ENCODE measurements at regions not wholly inside any gene's neighbourhood (a gene's known extent, or its start where the extent isn't known, plus 50 kb on each side); places are given as distances from the start of the nearest gene placed in this dataset.

DNA sequence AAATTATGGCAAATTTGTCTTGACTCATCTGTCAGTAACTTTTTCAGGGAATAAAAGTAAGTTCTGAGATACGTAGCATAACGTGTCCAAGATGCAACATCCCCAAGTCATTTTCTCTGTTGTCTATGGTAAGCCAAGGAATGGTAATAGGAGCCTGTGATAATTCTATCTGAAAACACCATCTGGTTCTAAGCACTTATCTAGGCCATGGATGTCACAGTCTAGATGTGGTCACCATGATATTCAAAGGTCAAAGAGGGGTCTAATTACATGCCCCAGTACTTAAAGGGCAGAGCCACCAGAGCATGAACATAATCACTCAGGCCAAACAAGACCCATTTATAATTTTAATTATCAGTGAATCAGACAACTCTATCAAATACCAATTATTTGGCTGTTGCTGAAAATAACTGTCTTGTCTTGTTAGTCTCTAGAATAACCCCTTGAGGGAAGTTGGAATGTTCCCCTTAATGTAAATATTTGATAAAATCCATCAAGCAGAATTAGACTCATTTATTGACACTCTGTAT lies 225.1 kb upstream of the MPPED2 start:
- peak; percentile 56 for DNase-seq

DNA sequence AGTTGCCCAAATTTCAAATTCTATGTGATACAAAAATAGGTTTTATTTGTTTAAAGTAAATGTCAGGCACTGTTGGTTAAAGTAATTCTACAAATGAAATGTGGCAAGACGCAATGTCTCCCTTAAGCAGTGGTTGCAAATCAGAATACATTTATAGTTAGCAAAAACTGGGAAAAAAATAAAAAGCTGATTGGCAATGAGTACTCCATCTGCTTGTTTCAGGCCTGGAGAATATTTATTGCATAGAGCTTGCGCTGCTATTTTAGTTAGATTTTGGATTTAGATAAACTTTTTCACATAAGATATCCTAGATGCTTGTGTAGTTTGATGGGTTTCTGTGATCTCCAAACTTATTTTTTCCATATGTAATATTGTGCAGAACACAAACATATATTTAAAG lies 224.0 kb upstream of the MPPED2 start:
- no peak for DNase-seq

DNA sequence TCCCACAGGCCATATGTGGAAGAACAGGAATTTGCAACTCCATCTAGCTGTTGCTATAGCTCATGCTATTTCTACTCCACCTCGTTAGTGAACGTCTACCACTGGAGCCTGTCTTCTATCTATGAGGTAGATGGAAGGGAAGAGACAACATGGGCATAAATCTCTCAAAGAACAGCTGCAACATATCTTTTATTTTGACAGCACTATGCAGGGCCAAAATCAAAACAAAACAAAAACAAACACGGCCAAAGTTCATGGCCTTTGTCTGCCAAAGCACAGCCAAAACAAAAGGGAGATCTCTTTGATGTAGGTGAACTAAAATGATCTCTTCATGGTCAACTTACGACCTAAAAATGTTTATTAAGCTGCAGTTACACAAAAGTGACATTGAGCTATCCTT lies 215.2 kb upstream of the MPPED2 start:
- DNase-seq = no peak

DNA sequence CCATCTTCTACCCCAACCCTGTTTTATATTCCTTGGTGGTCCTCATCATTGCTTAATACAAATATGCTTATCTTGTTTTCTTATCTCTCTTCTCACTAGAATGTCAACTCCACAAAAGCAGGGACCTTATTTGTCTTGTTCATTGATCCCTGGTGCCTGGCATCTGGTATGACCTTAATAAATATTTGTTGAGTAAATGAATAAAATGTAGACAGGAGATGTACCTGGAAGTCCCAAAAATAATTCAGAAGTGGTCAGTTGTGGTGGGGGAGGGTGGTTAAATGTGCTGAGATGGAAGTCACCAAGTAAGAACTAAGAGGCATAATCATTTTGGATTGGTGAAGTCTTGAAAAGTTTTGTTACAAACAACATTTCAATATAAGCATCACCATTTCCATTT lies 214.8 kb upstream of the MPPED2 start:
- no peak for DNase-seq

DNA sequence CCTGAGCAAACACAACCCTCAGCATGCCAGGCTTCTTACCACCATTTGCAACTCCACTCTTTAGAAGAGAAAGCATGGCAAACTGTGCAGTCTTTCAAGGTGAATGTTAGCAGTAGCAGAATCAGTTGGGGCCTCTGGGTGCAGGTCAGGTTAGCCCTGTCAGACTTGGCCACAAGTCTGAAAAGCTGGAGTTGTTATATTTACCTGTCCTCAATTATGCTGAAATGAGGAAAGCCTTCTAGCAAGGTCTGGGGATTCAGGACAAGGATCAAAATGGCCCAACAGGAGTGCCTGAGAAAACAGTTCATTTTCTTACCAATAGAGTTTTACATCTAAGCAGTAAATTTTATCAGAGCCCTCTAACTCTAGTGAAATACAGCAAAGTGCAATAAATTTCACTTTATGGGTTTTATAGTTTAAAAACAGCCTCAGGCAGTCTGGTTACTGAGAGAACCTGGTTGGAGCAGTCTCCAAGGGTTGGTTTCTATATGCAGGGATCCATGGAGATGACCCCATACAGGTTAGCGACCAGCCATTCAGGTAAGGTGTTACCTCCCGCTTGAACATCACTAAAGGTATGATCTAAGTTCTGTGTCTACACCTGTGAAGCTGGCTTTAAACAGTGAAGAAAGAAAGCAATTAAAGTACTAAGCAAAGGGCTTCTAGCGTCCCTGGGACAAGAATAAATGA lies 212.5 kb upstream of the MPPED2 start:
- DNase-seq = no peak

DNA sequence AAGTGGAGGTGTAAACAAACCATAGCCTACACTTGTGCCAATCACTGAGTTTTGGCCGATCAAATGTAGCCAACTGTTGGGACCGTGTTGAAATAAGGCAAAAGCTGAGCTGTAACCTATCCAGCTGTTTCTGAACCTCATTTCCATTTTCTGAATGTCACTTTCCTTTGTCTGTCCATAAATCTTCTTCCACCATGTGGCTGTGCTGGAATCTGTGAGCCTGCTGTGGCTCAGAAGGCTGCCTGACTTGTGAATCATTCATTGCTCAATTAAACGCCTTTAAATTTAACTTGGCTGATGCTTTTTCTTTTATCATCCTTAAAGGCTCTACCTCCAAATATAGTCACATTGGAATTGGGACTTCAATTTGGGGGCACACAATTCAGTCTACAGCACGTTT lies 203.1 kb upstream of the MPPED2 start:
- DNase-seq = no peak

DNA sequence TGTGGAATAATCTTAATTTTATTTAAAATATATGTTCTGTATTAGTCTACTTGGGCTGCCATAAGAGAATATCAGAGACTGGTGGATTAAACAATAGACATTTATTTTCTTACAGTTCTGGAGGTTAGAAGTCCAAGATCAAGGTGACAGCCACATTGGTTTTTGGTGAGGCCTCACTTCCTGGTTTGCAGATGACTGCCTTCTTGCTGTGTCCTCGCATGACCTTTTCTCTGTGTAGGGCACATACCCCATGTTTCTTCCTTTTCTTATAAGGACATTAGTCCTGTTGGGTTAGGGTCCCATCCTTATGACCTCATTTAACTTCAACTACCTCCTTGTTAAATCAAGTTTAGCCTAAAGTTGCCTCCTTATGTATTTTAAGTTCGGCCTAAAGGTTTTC lies 202.7 kb upstream of the MPPED2 start:
- no peak for DNase-seq

DNA sequence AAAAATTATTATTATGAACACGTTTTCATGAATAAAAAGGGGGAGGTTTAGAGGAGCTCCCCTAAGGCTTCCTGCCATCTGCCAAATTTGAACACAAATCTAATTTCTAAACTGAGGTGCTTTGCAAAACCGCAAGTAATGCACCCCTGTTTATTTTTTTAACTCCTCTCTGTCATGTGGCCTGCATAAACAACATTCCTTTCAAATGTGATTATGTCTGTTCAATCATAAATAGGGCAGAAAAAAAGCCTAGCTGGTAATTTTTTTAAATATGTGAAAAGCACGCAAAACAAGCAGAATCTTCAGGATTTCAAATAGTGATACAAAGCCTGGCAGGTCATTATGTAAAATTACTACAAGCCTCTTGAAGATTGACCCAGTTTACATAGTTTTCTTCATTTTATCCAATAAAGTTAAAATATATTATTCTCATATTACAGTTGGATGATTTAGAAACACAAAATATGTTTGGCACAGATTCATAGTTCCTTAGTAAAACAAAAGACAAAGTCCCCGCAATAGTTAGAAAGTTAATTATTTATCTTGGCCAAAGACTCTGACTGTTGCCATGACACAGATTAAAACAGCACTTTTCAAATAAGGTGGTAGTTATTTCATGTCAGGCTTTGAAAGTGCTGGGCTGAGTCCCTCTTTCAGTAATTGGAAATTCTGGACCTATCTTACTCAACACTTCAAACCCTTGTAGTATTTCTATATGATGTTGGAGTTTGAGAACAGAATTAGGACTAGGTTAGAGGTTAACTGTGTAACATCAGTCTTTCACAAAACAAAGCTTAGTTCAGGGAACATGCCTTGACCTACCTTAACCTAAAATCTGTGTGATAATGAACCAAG lies 200.3 kb upstream of the MPPED2 start:
- no peak for DNase-seq

DNA sequence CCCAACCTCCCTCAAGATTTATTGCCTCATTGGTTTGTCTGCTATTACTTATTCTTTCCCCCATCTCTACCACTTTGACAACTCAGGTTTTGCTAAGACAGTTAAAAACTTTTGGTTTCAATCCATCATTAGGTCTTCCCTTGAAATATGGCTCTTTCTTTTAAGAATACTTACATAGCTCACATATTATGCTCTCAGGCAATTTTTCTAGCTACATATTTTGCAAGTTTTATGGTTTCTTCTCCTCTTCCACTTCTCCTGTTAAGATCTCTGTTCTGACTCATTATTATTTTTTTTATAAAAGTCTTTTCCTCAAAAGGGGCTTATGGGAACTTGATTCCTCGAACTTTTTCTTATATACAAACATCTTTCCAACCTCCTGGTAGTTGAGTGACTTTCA lies 192.4 kb upstream of the MPPED2 start:
- DNase-seq = no peak

DNA sequence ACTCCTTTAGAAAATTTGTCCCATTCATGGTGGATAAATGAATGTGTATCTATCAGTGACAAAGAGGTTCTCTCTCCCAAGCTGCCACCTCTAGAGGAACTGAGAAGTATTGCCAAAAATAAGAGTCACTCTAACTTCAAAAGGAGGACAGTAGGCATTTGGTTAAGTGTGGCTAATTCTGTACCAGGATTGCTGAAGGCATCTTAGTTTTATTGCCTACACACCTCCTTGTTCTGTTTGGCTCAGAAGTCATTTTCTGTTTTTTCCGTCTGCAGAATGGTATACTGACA lies 189.0 kb upstream of the MPPED2 start:
- no peak for DNase-seq

DNA sequence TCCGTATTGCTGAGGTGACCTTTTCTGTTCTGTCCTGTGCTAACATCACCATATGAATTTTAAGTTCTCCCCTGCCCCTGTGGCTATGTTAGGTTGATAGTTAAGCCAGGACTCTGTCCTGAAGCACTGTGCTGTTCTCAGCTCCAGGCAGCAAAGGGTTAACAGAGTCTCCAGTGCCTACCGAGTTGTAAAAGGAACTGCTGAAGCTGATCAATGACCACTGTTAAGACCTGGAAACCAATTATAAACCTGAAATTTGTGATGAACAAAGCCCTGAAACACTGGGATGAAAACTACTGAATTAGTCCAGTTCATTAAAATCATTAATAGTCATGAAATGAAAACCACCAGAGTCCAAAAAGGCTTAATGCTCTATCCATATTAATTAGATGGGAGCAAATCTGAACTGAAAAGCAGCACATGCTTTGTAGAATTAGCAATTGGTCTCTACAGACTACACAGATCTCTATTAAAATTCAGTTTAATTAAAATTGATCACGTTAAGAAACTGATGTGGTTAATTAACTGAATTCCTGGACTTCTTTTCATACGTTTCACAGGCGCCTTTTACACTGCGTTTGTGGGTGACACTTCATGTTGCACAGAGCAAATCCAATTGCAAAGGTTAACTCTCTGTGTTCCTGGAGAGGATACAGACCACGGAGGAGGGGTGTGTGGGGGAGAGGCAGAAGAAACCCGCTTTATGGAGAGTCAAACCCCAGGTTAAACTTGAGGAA lies 188.5 kb upstream of the MPPED2 start:
- DNase-seq = peak; percentile 69

DNA sequence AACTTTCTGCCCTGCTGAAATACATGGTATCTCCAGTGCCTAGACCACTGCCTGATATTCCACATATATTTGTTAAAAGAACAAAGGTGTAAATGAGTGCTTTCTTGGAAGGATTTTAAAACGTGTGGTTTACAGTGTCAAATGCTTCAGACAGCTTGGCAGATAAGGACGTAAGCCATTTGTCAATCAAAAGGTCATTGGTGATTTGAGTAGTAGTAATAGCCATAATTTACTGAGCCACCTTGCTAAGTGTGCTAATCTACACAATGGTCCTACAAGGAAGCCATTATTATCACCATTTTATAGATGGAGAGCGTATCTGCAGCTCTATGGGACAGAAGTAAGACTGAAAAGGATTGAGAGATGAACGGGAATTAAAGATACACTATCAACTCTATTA lies 186.8 kb upstream of the MPPED2 start:
- DNase-seq = no peak

DNA sequence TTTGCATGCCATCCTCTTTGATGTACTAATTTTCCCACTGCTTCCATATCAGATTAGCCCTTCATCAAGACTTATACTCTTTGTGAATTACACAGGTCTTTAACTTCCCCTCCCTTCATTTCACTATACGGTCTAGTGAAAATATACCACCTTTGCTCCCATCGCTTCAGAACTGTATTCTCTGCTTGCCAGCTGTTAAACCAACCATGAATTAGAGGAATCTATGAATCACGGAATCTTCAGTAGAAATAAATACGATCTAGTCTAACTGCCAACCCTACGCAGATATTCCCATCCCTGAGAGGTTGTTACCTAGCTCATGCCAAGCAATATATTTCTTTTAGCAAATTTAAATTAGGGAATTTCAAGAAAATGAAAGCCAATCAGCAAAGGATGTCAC lies 177.8 kb upstream of the MPPED2 start:
- no peak for DNase-seq

DNA sequence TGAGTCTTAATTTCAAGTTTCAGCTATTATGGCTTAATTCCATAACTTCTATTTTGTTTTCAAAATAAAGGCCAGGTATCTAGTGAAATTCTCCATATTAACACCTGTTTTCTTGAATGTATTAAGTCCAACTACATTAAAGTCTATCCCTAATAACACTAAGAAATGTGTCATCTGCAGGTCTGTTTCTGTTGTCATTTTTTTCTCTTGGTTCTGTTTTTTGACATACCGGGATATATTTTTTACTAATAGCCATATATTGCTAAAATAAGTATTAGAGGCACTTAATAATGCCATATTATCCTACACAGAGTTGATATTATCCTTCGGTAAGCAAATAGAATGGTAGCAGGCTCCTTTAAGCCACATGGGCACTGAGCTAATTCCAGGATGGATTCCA lies 176.0 kb upstream of the MPPED2 start:
- no peak for DNase-seq

DNA sequence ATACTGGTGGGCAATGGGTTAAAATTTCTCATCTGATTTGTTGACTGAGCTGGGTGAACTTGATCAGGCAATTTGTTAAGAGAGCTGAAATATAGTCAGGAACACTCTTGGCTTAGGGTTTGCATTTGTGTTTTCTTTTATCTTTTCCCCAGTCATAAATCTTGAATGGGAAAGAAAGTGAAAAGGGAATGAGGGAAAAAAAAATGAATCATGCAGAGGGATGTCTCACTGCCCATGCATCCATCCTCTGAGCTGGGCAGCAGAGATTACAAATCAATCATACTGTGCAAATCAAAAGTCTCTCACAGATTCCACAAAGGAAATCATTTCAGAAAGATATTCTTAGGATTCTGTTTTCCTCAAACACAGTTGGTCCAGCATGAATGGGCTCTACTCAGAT lies 174.2 kb upstream of the MPPED2 start:
- no peak for DNase-seq

DNA sequence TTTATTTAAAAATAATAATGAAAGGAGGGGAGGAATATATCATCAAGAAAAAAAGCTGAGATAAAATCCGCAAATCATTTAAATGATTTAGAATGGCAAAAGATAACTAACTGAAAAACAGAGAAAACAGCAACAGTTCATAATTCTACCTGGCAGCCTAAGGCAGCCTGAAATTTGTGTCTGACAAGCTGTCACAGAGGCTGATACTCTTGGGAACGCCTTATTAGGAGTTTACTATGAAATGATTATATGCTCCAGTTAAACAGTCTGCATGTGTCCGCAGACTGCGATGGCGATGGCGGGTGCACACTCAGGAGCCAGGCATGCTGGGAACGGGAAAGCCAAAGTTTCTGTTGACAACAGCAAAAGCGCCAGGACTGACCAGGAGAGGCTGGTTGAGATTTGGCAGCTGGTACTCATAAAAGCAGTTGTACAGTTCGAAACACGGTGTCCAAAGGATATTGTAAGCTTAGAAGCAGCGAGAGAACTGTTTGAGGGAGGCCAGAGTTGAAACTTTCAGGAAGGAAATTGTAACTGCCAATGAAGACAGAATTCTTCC lies 172.9 kb upstream of the MPPED2 start:
- peak; percentile 40 for DNase-seq

DNA sequence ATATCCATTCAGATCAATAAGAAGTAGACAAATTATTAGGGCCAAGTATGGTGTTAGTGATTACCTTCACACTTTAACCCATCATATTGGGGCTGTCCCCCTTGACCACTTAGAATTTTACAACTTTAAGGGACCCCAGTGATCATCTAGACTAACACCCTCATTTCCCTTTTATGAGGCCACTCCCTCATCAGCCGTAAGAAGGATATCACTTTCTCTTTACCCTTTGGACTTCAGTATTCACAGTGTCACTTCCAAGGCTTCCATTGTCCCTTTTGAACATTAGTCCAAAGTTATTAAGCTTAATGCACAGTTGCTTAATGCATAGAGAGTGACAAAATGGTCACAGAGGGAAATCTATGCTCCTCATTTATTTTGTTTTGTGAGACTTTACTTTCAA lies 172.4 kb upstream of the MPPED2 start:
- no peak for DNase-seq

DNA sequence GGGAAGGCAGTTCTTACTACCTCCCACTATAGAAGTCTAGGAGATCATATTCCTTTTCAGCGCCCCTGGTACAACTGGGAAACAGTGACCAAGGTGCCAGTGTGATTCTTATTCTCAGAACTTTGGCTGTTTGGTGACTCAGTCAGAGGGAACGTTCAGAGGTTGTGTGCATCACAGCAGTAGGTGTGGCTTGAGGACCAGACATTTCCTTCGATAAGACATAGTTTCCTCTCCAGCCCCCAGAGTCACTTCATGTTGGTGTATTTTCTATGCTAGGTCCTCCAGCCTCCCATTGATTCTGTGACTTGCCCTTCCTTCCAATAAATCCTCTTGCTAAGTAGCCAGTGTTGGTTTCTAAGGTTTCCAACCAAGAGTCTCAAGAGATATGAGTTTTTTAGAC lies 171.9 kb upstream of the MPPED2 start:
- no peak for DNase-seq

DNA sequence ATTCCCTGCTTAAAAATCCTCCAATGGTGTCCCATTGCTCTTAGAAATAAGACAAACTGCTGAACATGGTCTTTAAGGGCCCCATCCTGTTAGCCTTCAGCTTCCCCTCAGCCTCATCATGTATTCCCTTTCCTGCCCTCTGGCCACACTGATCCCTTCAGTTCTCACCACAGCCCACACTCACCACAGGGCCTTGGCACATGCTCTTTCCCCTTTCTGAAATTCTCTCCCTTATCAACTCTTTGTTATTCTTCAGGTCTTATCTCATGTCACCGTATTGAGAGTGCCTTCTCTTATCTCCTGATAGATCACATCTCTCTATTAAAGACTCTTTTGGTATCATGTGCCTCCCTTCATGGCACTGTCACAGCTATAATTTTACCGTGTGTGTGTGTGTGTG lies 167.8 kb upstream of the MPPED2 start:
- DNase-seq = no peak

DNA sequence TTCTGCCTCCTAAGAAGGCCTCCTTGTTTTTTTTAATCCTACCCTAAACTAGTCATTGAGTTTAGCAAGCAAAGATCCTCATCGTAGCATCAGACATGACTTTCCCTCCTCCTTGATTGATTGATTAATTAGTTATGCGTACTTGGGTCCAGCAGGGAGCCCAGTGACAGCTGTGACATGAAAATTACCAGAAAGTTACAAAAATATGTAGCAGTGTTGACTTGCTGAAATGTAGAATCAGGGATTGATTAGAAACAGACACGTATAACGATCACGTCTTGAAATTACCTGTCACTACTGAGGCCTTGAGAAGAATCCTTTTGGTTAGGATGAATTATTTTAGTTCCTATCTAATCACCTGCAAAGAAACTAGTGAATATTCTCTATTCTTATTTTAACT lies 167.4 kb upstream of the MPPED2 start:
- no peak for DNase-seq

DNA sequence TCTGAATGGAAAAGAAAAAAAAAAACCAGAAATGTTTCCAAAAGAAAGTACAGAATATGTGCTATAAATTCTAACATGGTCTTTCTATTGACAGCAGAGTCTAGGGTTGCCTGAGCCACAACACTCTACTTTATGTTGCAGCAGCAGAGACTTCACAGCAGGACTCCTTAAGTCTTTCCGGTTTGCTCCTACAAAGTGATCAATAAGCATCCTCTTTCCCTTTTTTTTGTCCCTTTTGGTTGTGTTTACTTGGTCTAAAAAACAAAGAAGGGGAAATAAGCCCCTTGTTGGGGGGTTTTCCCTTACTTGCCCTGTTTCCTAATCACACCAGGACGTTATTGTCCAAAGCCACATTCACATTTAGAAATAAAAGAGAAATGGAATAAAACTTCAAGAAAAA lies 163.1 kb upstream of the MPPED2 start:
- DNase-seq = no peak

DNA sequence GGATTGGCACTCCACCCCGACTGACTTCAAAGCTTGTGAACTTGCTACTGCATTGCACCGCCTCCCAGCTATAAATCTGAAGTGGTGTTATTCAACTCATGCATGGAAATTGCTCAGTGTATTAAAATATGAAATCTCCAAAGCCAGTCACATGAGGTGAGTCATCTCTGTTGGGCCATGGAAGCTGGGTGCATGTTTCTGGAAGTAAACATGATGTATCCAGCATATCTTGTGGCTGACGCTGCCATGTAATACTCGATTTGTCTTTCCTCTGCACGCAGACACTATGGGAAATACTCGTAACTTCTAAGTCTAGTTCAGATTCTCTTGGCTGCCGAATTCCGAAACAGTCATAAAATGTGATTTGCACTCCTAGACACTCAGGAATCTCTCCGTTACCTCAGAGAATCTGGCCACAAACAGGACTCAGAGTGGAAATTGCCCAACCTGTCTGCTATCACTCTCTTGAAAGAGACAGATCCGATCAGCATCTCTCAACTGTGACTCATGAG lies 154.9 kb upstream of the MPPED2 start:
- DNase-seq = no peak

DNA sequence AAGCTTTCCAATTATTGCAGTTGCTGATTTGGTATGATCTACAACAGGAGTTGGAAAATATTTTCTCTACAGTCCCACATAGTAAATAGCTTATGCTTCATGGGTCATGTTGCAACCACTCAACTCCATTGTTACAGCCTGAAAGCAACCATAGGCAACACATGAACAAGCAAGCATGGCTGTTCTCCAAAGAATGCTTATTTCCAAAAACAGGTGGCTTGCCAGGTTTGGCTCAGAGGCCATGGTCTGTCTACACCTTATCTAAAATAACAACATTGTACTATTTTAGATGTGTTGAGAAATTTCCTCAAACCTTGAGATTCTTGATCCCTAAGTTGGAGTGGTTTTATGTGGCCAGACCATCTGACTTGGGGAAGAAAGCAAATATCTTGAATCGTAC lies 153.9 kb upstream of the MPPED2 start:
- no peak for DNase-seq
